Chondrocyte (in vitro differentiated cells): ENCODE measurements at regions not wholly inside any gene's neighbourhood (a gene's known extent, or its start where the extent isn't known, plus 50 kb on each side); places are given as distances from the start of the nearest gene placed in this dataset.

Experiments
- DNase-seq: peaks from one replicate; pipeline ENCODE4 v3.0.0; 2021; ENCODE audit warnings: mixed read lengths, low spot score
- H3K27ac Mint-ChIP-seq: one replicate; pipeline ENCODE4 v1.8.0; 2021; ENCODE audit warnings: mild to moderate bottlenecking, moderate library complexity, mixed read lengths; ENCODE audit not compliant: unreplicated experiment
- H3K27me3 Mint-ChIP-seq: 2 replicates; pipeline ENCODE4 v1.8.0; 2021; ENCODE audit warnings: low read depth, mixed read lengths
- H3K36me3 Mint-ChIP-seq: 2 replicates; pipeline ENCODE4 v1.8.0; 2021; ENCODE audit warnings: low read depth, mixed read lengths
- H3K4me1 Mint-ChIP-seq: 2 replicates; pipeline ENCODE4 v1.8.0; 2021; ENCODE audit warnings: low read depth, mild to moderate bottlenecking, mixed read lengths
- H3K4me3 Mint-ChIP-seq: one replicate; pipeline ENCODE4 v1.8.0; 2021; ENCODE audit warnings: mild to moderate bottlenecking, moderate library complexity, mixed read lengths; ENCODE audit not compliant: unreplicated experiment
- H3K9me3 Mint-ChIP-seq: 2 replicates; pipeline ENCODE4 v1.8.0; 2021; ENCODE audit warnings: low read depth, mixed read lengths
- CTCF ChIP-seq: fragments of 200-600 bp; sonication (generic); IDR thresholded peaks from 2 replicates; pipeline ENCODE4 v1.5.0; 2021; ENCODE audit warnings: antibody characterized with exemption, mild to moderate bottlenecking, moderate library complexity

DNA sequence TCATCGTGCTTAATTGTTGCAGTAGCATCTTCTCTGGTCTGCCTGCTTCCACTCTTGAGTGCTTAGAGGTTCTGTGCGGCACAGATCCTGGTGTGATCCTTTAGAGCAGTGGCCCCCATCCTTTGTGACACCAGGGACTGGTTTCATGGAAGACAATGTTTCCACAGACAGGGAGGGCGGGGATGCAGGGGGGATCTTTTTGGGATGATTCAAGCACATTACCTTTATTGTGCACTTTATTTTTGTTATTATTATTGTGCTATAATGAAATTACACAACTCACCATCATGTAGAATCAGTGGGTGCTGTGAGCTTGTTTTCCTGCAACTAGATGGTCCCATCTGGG, 76.8 kb upstream of the SHANK2 start:
- TF ChIP-seq CTCF: no peak
- Mint-ChIP-seq H3K36me3 (peaks cover 2% of the 10 kb centered on the region), H3K27ac (no peak overlapping the region), H3K4me3 (no peak overlapping the region), H3K9me3 (no peaks in the 10 kb centered on the region), H3K27me3 (peaks cover 60% of the 10 kb centered on the region), H3K4me1 (no peaks in the 10 kb centered on the region)
- DNase-seq: no peak

DNA sequence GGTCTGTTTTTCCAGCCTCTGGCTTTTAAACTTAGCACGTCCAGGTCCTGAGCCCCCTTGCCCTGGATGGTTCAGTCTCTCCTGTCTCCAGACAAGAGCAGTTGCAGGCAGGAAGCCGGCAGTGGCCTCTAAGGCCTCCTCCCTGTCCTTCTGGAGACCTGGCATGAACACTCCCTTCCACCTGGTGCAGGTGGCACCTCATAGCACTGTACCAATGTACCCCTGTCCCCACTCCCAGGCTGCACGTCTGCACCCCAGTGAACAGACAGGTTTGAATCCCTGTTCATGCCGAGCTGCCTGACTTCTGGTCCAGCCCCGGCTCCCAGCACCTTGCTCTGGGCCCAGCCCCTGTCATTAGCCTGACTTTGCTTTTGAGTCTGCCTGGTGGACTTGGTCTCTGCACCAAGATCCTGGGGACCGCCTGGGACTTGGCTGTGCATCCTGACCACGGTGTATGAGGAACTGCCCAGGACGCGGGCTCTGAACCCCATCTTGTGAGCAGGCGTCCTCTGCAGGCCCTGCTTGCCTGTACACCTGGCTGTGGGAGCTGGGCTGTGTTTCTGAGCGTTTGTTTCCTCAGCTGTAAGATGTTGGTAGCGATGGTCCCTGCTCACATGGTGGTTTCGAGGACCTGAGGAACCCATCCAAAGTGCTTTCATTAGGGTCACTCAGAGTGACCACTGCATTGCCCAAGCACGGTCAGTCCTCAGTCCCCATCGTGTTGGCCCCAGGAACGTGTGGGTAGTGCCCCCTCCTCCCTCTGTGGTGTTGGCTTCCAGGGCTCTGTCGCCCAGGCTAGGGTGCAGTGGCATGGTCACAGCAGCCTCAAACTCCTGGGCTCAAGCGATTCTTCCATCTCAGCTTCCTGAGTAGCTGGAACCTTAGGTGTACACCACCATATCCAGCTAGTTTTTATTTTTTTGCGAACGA, 75.0 kb upstream of the SHANK2 start:
- H3K9me3 Mint-ChIP-seq: no peaks in the 10 kb centered on the region
- no peaks in the 10 kb centered on the region for H3K4me1 Mint-ChIP-seq
- peaks cover 60% of the 10 kb centered on the region for H3K27me3 Mint-ChIP-seq
- H3K36me3 Mint-ChIP-seq: peaks cover 4% of the 10 kb centered on the region
- no peak for DNase-seq
- H3K27ac Mint-ChIP-seq: no peak overlapping the region
- H3K4me3 Mint-ChIP-seq: no peak overlapping the region
- no peak for TF ChIP-seq CTCF

- Mint-ChIP-seq H3K4me1 (no peaks in the 10 kb centered on the region), H3K27ac (no peak overlapping the region), H3K36me3 (peaks cover 4% of the 10 kb centered on the region), H3K9me3 (no peaks in the 10 kb centered on the region), H3K27me3 (peaks cover 63% of the 10 kb centered on the region), H3K4me3 (no peak overlapping the region)
- DNase-seq: no peak
- no peak for TF ChIP-seq CTCF
These were observed 74.1 kb upstream of the SHANK2 start for GRCh38 chr11:71326328-71326940.

- Mint-ChIP-seq H3K36me3 (peaks cover 4% of the 10 kb centered on the region), H3K27me3 (peaks cover 62% of the 10 kb centered on the region), H3K27ac (no peak overlapping the region), H3K9me3 (no peaks in the 10 kb centered on the region), H3K4me1 (no peaks in the 10 kb centered on the region), H3K4me3 (no peak overlapping the region)
- no peak for TF ChIP-seq CTCF
- no peak for DNase-seq
These were observed 73.3 kb upstream of the SHANK2 start for GRCh38 chr11:71325418-71326327.
